ENCODE measurements at regions not wholly inside any gene's neighbourhood (a gene's known extent, or its start where the extent isn't known, plus 50 kb on each side); places are given as distances from the start of the nearest gene placed in this dataset.

DNA sequence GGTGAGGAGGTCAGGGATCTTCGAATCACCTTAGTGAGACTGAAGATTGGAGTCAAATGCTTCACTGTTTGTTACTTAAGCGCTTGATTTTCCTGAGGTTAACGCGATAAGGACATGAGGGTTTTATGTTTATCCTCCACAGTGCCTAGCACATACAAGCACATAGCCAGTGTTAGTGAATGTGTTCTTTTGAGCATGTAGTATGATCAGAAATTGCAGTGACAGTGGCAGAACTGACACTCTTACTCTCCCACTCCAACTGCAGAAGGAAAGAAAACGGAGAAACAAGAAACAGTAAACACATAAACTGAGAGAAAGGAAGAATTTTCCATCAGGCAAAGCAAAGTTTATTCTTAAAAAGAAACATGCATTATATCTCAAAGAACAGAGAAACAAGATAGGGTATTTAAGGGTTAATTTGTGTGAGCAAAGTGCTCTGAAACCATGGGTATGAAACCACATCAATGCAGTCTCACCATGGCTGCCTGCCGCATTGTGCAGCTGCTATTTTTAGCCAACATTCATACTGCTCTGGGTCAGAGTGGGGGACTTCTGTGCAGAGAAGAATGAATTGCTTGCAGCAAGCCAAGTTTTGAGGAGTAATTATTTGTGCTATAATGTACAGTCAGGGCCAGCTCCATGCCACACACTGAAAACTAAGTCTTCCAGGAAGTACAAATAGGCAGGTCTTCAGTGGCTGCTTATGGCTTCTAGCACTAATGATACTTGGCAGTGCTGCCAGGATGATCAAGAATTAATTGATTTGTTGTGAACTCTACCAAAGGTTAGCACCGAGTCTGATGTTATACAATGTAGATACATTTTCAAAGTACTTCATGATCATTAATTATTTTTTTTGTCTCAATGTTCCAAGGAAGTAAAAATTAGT lies 152.0 kb downstream of the MACC1 start:
- TF ChIP-seq, protein P1, sequence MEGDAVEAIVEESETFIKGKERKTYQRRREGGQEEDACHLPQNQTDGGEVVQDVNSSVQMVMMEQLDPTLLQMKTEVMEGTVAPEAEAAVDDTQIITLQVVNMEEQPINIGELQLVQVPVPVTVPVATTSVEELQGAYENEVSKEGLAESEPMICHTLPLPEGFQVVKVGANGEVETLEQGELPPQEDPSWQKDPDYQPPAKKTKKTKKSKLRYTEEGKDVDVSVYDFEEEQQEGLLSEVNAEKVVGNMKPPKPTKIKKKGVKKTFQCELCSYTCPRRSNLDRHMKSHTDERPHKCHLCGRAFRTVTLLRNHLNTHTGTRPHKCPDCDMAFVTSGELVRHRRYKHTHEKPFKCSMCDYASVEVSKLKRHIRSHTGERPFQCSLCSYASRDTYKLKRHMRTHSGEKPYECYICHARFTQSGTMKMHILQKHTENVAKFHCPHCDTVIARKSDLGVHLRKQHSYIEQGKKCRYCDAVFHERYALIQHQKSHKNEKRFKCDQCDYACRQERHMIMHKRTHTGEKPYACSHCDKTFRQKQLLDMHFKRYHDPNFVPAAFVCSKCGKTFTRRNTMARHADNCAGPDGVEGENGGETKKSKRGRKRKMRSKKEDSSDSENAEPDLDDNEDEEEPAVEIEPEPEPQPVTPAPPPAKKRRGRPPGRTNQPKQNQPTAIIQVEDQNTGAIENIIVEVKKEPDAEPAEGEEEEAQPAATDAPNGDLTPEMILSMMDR (IDR thresholded peaks at IDR 0.05; ENCODE audit: insufficient read depth, low read length, poor library complexity, severe bottlenecking): no peak
- TF ChIP-seq EZH2phosphoT487 (conservative IDR thresholded peaks at IDR 0.05; ENCODE audit: low read length): no peak

Data from SU-DHL-6 (cell line).